22Rv1 (cell line): ENCODE measurements at regions not wholly inside any gene's neighbourhood (a gene's known extent, or its start where the extent isn't known, plus 50 kb on each side); places are given as distances from the start of the nearest gene placed in this dataset.
"Not testable (repeated sequence)": the region's sequence is repeated elsewhere in the genome, so short reads cannot be mapped to it uniquely, and the experiment has no call there.

Experiments
- H3K27ac ChIP-seq: fragments of 450-650 bp; 2 replicates; pipeline ENCODE4 v1.5.1; 2017
- CTCF ChIP-seq: fragments of 450-650 bp; IDR thresholded peaks from 2 replicates; pipeline ENCODE4 v1.5.1; 2017; ENCODE audit warnings: mild to moderate bottlenecking
- ZFX ChIP-seq: fragments of 450-650 bp; IDR thresholded peaks from 2 replicates; pipeline ENCODE4 v1.6.1; 2017; ENCODE audit warnings: antibody characterized with exemption, borderline replicate concordance

GRCh38 chr11:87589082-87589481 lies 551.3 kb downstream of the TMEM135 start:
- TF ChIP-seq ZFX: no peak
- TF ChIP-seq CTCF: no peak

GRCh38 chr11:87585613-87586012 lies 547.9 kb downstream of the TMEM135 start:
- not testable (repeated sequence) for H3K27ac ChIP-seq

More at GRCh38 chr11:87589082-87589481, 551.3 kb downstream of the TMEM135 start:
- H3K27ac ChIP-seq: no peak overlapping the region

- TF ChIP-seq ZFX: no peak
- no peak for TF ChIP-seq CTCF
- H3K27ac ChIP-seq: no peak overlapping the region
Observed at GRCh38 chr11:87583931-87584330, 546.2 kb downstream of the TMEM135 start.

GRCh38 chr11:87575088-87575487 lies 537.4 kb downstream of the TMEM135 start:
- H3K27ac ChIP-seq: no peak overlapping the region
- TF ChIP-seq ZFX (no peak), CTCF (no peak)

GRCh38 chr11:87574193-87574592 lies 536.5 kb downstream of the TMEM135 start:
- no peak overlapping the region for H3K27ac ChIP-seq
- no peak for TF ChIP-seq ZFX
- no peak for TF ChIP-seq CTCF

GRCh38 chr11:87573708-87574107 lies 536.0 kb downstream of the TMEM135 start:
- no peak for TF ChIP-seq ZFX
- no peak overlapping the region for H3K27ac ChIP-seq

GRCh38 chr11:87572881-87573280 lies 535.1 kb downstream of the TMEM135 start:
- no peak overlapping the region for H3K27ac ChIP-seq
- TF ChIP-seq CTCF (no peak), ZFX (no peak)

GRCh38 chr11:87560352-87560751 lies 522.6 kb downstream of the TMEM135 start:
- H3K27ac ChIP-seq: no peak overlapping the region
- TF ChIP-seq ZFX (no peak), CTCF (no peak)

- H3K27ac ChIP-seq: not testable (repeated sequence)
Observed at GRCh38 chr11:87559852-87560251, 522.1 kb downstream of the TMEM135 start.
